NT2/D1 (cell line): ENCODE measurements at regions not wholly inside any gene's neighbourhood (a gene's known extent, or its start where the extent isn't known, plus 50 kb on each side); places are given as distances from the start of the nearest gene placed in this dataset.

Source experiments
- DNase-seq: peaks from one replicate; pipeline ENCODE4 v3.0.0-alpha.2; 2011; ENCODE audit warnings: low read depth, low spot score
- H3K27me3 ChIP-seq: 2 replicates; pipeline ENCODE4 v1.6.0; 2011; ENCODE audit warnings: mild to moderate bottlenecking; ENCODE audit not compliant: insufficient read length, insufficient read depth
- H3K36me3 ChIP-seq: 2 replicates; pipeline ENCODE4 v1.6.1; 2011; ENCODE audit warnings: mild to moderate bottlenecking, low read length, mixed read lengths; ENCODE audit not compliant: insufficient read depth, insufficient read length
- H3K4me1 ChIP-seq: 2 replicates; pipeline ENCODE4 v1.5.1; 2011; ENCODE audit not compliant: insufficient read depth, insufficient read length
- H3K4me3 ChIP-seq: 2 replicates; pipeline ENCODE4 v1.5.1; 2011; ENCODE audit warnings: low read depth; ENCODE audit not compliant: insufficient read length
- H3K9ac ChIP-seq: 2 replicates; pipeline ENCODE4 v1.6.0; 2011; ENCODE audit warnings: low read depth; ENCODE audit not compliant: insufficient read length
- H3K9me3 ChIP-seq: 2 replicates; pipeline ENCODE4 v1.5.1; 2011; ENCODE audit warnings: mild to moderate bottlenecking, low read length; ENCODE audit not compliant: insufficient read depth
- SUZ12 ChIP-seq: IDR thresholded peaks from 2 replicates; pipeline ENCODE4 v1.6.1; 2011; ENCODE audit not compliant: insufficient read length, insufficient read depth; ENCODE audit errors: extremely low read depth
- YY1 ChIP-seq: IDR thresholded peaks from 2 replicates; pipeline ENCODE4 v1.6.1; 2011; ENCODE audit not compliant: insufficient read length, insufficient read depth
- ZNF274 ChIP-seq: IDR thresholded peaks from 2 replicates; pipeline ENCODE4 v1.6.1; 2011; ENCODE audit warnings: mild to moderate bottlenecking, low read depth, low read length

DNA sequence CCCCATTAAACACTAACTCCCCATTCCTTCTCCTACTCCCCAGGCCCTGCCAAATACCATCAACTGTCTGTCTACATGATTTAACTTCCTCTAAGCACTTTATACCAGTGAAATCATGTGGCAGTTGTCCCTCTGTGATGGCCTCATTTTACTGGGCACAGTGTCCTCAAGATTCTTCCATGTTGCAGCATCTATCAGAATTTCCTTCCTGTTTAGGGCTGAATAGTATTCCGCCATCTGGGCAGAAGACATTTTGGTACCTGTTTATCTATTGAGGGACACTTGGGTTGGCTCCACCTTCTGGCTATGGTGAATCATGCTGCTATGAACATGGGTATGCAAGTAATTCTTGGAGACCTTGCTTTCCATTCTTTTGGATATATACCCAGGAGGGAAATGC lies 59.4 kb upstream of the IRX4 start:
- H3K27me3 ChIP-seq = peaks cover 32% of the 10 kb centered on the region
- TF ChIP-seq YY1 = no peak
- no peak overlapping the region for H3K4me3 ChIP-seq
- peaks cover 10% of the 10 kb centered on the region for H3K4me1 ChIP-seq
- H3K36me3 ChIP-seq = no peaks in the 10 kb centered on the region
- no peak overlapping the region for H3K9ac ChIP-seq
- no peak for DNase-seq
- H3K9me3 ChIP-seq = no peaks in the 10 kb centered on the region

DNA sequence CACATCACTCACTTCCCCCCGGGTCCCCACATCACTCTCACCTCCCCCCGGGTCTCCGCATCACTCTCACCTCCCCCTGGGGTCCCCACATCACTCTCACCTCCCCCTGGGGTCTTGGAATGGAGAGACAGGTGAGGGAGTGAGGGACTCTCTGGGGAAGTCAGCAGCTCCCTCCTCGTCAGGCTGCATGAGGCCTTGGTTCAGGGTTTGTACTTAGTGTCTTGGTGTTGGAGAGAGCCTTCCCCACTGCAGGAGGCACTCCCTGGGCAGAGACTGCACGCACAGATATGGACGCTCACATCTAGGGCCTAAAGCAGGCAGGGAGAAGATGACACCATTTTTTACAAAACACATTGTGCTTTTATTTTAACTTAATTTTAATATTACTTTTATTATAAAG lies 56.5 kb upstream of the IRX4 start:
- Histone ChIP-seq H3K4me1 (peaks cover 5% of the 10 kb centered on the region), H3K9ac (no peak overlapping the region), H3K4me3 (no peak overlapping the region), H3K9me3 (no peaks in the 10 kb centered on the region), H3K36me3 (no peaks in the 10 kb centered on the region), H3K27me3 (peaks cover 17% of the 10 kb centered on the region)
- no peak for DNase-seq
- TF ChIP-seq ZNF274 (no peak), YY1 (no peak), SUZ12 (no peak)

DNA sequence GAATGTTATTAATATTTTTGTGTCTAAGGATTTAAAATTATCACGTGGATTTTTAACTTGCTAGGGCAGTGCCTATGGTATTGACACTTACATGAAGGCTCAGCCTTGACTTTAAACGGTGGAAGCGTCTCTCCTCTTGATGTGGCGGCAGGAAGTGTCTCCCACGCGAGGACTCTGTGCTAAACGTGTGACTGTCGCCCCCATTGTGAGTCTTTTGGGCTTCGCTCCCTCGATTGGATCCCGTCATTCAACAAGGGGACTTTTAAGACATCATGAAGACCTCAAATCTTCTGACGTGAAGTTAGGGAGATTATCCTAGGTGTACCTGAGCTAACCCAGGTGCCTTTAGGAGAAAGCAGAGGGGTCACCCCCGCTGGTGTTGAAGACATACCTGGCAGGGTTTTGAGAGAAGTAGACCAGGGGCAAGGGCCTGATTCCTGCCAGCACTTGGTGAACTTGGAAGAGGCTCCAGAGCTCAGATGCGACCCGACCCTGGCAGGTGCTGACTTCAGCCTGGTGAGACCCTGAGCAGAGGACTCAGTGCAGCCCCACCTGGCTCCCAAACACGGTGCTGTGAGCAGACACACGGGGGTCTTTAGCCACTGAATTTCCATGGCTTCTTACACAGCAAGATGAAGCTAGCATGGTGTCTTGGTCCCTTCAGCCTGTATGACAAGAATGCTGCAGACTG lies 55.7 kb upstream of the IRX4 start:
- H3K27me3 ChIP-seq = peaks cover 12% of the 10 kb centered on the region
- H3K9me3 ChIP-seq = no peaks in the 10 kb centered on the region
- TF ChIP-seq YY1 (no peak), SUZ12 (no peak), ZNF274 (no peak)
- no peak overlapping the region for H3K4me3 ChIP-seq
- H3K36me3 ChIP-seq = no peaks in the 10 kb centered on the region
- H3K4me1 ChIP-seq = peaks cover 1% of the 10 kb centered on the region
- DNase-seq = no peak
- no peak overlapping the region for H3K9ac ChIP-seq

DNA sequence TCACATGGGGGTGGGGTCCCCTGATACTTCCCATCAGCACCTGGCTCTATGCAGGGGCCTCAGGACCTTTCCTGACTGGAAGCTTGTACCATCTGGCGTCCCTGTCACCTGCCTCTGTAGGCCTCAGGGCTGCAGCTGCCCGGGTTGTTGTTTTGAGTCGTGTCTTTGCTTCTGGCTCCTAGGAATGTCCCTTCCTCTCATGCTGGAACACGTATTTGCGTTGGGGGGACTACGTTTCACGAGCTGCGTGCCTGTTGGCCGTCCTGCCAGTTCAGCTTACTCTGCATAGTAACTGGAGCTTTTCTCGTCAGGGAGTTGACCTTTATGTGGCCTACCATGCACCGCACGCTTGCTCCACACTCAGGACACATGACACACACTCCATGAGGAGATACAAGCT lies 54.9 kb upstream of the IRX4 start:
- Histone ChIP-seq H3K36me3 (no peaks in the 10 kb centered on the region), H3K9ac (no peak overlapping the region), H3K27me3 (peaks cover 4% of the 10 kb centered on the region), H3K9me3 (no peaks in the 10 kb centered on the region), H3K4me3 (no peak overlapping the region), H3K4me1 (no peaks in the 10 kb centered on the region)
- no peak for DNase-seq
- TF ChIP-seq SUZ12 (no peak), ZNF274 (no peak), YY1 (no peak)

DNA sequence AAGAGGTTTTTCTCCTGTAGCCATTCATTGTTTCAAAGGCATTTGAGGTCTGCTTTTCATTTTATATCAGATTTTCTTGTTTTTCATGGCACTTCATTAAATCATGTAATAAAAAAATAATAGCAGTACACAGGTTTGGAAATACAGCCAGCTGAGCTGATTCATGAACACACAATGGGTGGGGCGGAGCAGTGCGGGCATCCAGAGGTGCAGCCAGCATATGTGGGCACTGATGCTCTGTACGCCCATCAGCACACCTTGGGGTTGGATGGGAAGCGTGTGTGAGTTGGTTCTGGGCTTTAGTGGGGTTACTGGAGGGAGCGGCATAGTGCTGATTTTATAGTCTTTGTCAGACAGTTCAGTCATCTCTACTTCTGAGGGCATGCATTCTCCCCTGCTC lies 54.2 kb upstream of the IRX4 start:
- Histone ChIP-seq H3K36me3 (no peaks in the 10 kb centered on the region), H3K4me1 (no peaks in the 10 kb centered on the region), H3K4me3 (no peak overlapping the region), H3K9me3 (no peaks in the 10 kb centered on the region), H3K9ac (no peak overlapping the region), H3K27me3 (no peaks in the 10 kb centered on the region)
- DNase-seq = no peak
- TF ChIP-seq SUZ12 (no peak), YY1 (no peak), ZNF274 (no peak)

DNA sequence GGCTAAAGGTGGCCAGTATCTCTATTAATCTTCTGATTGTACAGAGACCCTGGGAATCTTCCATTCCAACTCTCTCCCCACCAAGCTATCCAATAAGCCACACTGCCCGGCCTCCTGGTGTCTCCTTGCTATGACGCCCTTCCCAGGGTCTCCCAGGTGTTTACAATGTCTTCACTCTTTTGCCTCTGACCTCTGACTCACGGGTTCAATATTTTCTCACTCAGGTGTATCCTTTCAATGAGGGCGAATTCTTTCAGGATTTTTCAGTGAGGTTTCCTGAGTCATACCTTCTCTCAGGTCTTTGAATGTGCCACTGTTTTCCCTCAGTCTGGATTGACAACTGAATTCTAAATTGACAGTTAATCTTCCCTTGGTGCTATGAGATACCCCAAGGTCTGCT lies 53.7 kb upstream of the IRX4 start:
- H3K9me3 ChIP-seq = no peaks in the 10 kb centered on the region
- no peaks in the 10 kb centered on the region for H3K27me3 ChIP-seq
- no peak for DNase-seq
- H3K36me3 ChIP-seq = no peaks in the 10 kb centered on the region
- TF ChIP-seq YY1 = no peak
- no peak for TF ChIP-seq ZNF274
- no peak for TF ChIP-seq SUZ12
- H3K4me3 ChIP-seq = no peak overlapping the region
- no peaks in the 10 kb centered on the region for H3K4me1 ChIP-seq
- no peak overlapping the region for H3K9ac ChIP-seq

GRCh38 chr5:1934801-1935429 lies 52.2 kb upstream of the IRX4 start:
- TF ChIP-seq YY1 (no peak), ZNF274 (no peak), SUZ12 (no peak)
- H3K4me3 ChIP-seq = no peak overlapping the region
- no peaks in the 10 kb centered on the region for H3K9me3 ChIP-seq
- H3K27me3 ChIP-seq = peaks cover 3% of the 10 kb centered on the region
- no peak for DNase-seq
- no peaks in the 10 kb centered on the region for H3K36me3 ChIP-seq
- H3K9ac ChIP-seq = no peak overlapping the region
- H3K4me1 ChIP-seq = peaks cover 4% of the 10 kb centered on the region

GRCh38 chr5:1934056-1934394 lies 51.3 kb upstream of the IRX4 start:
- H3K4me1 ChIP-seq = peaks cover 7% of the 10 kb centered on the region
- H3K4me3 ChIP-seq = no peak overlapping the region
- peaks cover 7% of the 10 kb centered on the region for H3K27me3 ChIP-seq
- no peaks in the 10 kb centered on the region for H3K36me3 ChIP-seq
- H3K9me3 ChIP-seq = no peaks in the 10 kb centered on the region
- no peak for DNase-seq
- TF ChIP-seq ZNF274 (no peak), YY1 (no peak)
- no peak overlapping the region for H3K9ac ChIP-seq
